GM21423 (cell line): ENCODE measurements at regions not wholly inside any gene's neighbourhood (a gene's known extent, or its start where the extent isn't known, plus 50 kb on each side); places are given as distances from the start of the nearest gene placed in this dataset.
"Not testable (repeated sequence)": the region's sequence is repeated elsewhere in the genome, so short reads cannot be mapped to it uniquely, and the experiment has no call there.

ENCODE experiments used
- ATAC-seq: cut with Tn5 transposase; IDR thresholded peaks from one replicate; pipeline ENCODE4 v1.9.1; 2021; ENCODE audit warnings: mild to moderate bottlenecking, moderate library complexity; ENCODE audit not compliant: unreplicated experiment

DNA sequence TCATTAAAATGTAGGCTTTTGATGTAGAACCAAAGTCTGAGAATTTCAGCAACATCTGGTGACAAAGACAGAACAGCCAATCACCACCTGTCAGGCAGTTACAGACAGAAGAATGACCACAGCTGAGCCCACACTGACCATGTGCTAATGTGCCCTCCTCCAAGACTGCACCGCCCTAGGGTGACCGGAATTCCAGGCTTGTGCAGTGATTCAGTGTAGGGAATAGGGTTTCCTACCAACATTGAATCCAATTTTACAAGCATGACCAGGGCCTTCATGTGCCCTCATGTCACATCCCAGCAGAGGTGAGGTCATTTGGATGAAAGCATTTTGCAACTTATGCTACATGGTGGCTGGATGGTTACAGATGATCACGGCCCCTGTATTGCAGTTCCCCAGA is 412.5 kb downstream of the SOX2 start:
- no peak for ATAC-seq

GRCh38 chr3:182124716-182125115 is 413.0 kb downstream of the SOX2 start:
- no peak for ATAC-seq

DNA sequence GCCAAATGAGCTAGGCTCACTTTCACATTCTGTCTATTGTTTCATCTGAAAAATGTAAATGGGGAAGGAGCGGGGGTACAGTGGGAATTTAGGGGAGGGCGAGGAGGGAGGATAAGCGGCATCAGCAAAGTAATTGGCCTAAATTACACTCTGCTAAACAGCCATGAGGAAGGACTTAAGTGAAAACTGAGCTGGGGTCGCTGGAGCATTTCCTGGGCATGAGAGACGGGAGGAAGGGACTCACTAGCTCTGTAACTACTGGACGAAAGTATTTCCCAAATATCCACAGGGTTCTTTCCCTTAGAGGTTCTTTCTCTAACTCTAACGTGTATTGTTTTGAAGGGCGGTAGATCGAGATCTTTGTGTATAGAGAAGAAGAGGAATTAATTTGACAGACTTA is 418.0 kb downstream of the SOX2 start:
- ATAC-seq: no peak

- ATAC-seq: no peak
Observed at GRCh38 chr3:182133752-182134151, 422.0 kb downstream of the SOX2 start.

DNA sequence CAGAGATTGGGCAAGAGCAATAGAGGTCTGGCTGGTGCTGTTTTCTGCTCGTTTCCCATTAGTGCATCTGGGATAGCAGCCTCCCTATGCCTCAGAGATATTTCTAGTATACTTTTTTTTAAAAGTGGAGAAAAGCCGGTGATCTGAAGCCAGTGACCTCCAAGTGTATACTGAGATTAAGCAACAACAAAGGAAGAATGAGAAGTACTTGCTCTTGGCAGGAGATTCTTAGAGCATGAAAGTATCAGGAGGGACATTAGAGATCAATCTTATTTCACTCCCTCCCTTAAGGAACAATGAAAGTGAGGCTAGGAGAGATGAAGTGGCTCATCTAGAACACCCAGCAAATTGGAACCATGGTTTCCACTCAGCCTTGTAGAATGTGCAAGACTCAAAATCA is 423.3 kb downstream of the SOX2 start:
- ATAC-seq: no peak

GRCh38 chr3:182136008-182136910 is 424.5 kb downstream of the SOX2 start:
- no peak for ATAC-seq

GRCh38 chr3:182138393-182138792 is 426.7 kb downstream of the SOX2 start:
- ATAC-seq: no peak

GRCh38 chr3:182139627-182140357 is 428.1 kb downstream of the SOX2 start:
- no peak for ATAC-seq

GRCh38 chr3:182142928-182143327 is 431.2 kb downstream of the SOX2 start:
- ATAC-seq: no peak

DNA sequence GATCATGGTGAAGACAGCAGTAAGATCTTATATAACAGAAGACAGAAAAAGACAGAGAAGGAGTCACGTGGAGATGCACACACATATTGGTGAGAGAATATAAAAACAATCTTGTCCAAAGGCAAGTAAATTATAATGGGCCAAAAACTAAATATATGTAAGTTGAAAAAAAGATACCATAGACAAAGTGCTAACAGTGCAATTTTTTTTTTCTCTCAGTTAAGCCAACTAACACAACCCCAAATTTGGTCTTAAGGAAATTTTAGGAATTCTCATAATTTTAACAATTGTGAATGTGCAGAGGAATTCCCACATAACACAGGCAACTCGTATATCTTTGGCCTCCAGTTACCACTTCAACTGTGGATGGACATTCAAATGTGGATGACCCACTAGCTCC is 432.2 kb downstream of the SOX2 start:
- no peak for ATAC-seq

DNA sequence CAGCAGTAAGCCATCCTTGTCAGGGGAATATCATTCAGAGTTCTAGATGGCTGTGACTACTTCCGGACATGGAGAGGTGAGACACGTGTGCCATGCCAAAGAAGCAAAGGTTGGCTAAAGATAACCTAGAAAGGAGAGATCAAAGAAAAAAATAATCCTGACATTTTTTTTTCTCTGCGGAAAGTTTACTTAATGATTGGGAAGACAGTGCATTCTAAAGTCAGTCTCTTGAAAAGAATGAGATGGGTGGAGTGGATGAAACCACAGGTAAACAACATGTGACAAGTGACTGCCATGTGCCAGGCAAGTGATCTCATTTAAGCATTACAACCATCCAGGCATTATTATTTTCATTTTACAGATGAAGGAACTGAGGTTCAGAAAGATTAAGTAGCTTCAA is 436.6 kb downstream of the SOX2 start:
- ATAC-seq: no peak

DNA sequence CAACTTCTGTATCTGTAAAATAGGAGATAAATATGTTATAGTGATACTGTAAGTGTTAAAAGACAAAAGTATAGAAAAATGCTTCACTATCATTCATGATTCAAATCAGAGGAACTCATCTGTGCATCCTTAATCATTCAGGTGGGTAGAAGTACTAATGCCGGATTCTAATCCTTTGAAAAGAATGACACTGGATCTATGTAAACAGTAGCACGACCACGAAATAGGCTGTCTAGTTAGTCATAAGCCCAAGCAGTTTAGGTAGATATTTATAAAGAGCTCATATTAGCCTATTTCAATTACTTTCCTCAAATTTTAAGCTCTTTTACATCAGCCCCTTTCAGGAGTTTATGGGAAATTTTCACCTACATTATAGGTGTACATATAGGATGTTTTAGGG is 437.9 kb downstream of the SOX2 start:
- no peak for ATAC-seq

- not testable (repeated sequence) for ATAC-seq
Observed at GRCh38 chr3:182156326-182156725, 444.6 kb downstream of the SOX2 start.

- no peak for ATAC-seq
Observed at GRCh38 chr3:182165234-182165633, 453.5 kb downstream of the SOX2 start.

- no peak for ATAC-seq
Observed at GRCh38 chr3:182172534-182172933, 460.8 kb downstream of the SOX2 start.

DNA sequence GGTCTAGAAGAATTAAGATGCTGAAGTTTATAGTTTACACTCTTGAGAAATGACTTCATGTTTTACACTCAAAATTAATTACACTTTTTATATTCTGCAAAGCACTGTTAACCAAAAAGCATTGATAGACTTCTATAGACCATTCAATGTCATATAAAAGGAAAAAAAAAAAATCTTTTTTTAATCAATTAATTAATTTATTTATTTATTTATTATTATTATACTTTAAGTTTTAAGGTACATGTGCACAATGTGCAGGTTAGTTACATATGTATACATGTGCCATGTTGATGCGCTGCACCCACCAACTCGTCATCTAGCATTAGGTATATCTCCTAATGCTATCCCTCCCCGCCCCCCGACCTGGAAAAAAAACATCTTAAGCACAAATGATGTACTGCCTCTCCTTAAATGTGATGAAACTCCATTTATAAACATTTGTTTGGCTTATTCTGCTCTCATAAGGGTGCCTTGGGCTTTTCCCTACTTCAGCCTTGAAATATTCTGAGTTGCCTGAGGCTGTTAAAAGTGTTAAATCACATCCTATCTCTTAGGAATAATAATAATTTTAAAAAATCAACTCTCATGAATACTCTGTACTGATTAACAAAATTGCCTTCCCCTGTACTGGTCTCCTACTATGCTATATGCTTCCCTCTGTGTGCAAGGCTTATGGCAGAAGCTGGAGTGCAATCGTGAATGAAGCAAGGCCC is 466.9 kb downstream of the SOX2 start:
- no peak for ATAC-seq

DNA sequence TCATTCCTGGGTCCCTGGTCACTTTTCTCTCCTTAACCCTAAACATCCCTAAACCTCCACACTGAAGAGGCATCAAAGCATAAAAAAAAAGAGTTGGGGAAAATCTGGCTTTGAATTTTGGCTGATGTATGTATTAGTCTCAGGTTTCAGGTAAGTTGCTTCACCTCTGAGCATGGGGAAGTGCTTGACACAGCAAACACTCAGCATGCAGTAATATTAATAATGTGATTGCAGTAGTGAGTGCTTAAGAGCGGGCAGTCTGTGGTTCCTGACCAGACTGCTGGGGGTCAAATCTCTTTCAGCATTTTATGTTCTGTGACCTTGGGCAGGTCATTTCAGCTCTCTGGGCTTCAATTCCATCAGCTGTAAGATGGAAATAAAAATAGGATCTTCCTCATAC is 467.9 kb downstream of the SOX2 start:
- ATAC-seq: no peak

- ATAC-seq: no peak
Observed at GRCh38 chr3:182180654-182181385, 469.1 kb downstream of the SOX2 start.

DNA sequence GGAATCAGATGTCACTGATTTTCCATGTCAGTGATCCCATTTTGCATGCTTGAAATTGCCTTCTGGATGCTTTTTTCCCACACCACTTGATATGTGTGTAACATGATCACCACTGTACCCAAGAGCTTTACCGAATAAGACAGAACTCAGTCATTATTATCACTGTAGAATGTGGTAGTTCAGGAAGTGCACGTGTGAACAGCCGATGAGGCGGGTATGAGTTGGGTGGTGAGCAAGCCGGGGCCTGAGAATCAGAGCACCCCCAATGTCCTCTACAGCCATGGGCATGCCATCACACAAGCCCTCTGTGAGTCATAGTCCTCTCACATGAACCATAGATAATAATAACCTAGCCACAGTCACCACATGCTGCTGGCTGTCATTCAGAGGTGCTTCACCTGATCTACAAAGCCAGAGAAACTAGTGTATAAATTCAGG is 470.8 kb downstream of the SOX2 start:
- ATAC-seq: no peak

GRCh38 chr3:182183716-182184430 is 472.1 kb downstream of the SOX2 start:
- no peak for ATAC-seq
